GM19463 (cell line): ENCODE measurements at regions not wholly inside any gene's neighbourhood (a gene's known extent, or its start where the extent isn't known, plus 50 kb on each side); places are given as distances from the start of the nearest gene placed in this dataset.
"Not testable (repeated sequence)": the region's sequence is repeated elsewhere in the genome, so short reads cannot be mapped to it uniquely, and the experiment has no call there.

ENCODE experiments used
- ATAC-seq: cut with Tn5 transposase; IDR thresholded peaks from one replicate; pipeline ENCODE4 v1.9.1; 2021; ENCODE audit warnings: mild to moderate bottlenecking, moderate library complexity; ENCODE audit not compliant: unreplicated experiment

- no peak for ATAC-seq
These were observed 467.0 kb downstream of the PPARGC1A start for GRCh38 chr4:23422878-23423277.

GRCh38 chr4:23413631-23414030 lies 476.2 kb downstream of the PPARGC1A start:
- ATAC-seq: no peak

DNA sequence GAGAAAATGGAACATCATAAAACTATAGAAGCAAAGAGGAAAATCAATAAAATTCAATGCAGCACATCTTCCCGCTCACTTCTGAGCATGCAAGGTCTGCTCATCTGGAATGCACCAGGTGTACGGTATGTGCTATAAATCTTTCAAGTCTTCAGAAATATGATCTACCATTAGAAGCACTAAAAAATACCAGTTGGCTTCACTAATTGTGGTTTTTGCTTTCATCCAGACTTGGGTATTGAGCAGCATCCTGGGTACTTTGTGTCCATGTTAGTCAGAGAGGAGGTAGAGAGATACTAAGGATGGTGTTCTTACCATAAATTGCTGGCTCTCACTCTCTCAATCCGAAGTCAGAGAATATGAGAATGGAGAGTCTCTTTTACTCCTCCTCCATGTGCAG lies 477.1 kb downstream of the PPARGC1A start:
- ATAC-seq: no peak

GRCh38 chr4:23408913-23409312 lies 480.9 kb downstream of the PPARGC1A start:
- not testable (repeated sequence) for ATAC-seq

DNA sequence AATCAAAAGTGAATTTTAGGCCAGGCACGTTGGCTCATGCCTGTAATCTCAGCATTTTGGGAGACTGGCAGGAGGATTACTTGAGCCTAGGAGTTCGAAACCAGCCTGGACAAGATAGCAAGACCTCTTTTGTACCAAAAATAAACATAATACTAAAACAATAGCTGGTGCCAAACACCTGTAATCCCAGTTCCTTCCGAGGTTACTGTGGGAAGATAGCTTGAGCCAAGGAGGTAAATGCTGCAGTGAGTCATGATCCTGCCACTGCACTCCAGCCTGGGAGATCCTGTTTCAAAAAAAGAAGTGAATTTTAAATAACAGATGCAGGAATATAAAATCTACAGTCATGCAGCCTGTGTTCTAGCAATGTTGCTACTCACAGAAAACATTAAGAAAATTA lies 488.3 kb downstream of the PPARGC1A start:
- no peak for ATAC-seq

GRCh38 chr4:23392860-23393458 lies 496.9 kb downstream of the PPARGC1A start:
- ATAC-seq: no peak

- ATAC-seq: no peak
These were observed 499.6 kb downstream of the PPARGC1A start for GRCh38 chr4:23390246-23390645.

DNA sequence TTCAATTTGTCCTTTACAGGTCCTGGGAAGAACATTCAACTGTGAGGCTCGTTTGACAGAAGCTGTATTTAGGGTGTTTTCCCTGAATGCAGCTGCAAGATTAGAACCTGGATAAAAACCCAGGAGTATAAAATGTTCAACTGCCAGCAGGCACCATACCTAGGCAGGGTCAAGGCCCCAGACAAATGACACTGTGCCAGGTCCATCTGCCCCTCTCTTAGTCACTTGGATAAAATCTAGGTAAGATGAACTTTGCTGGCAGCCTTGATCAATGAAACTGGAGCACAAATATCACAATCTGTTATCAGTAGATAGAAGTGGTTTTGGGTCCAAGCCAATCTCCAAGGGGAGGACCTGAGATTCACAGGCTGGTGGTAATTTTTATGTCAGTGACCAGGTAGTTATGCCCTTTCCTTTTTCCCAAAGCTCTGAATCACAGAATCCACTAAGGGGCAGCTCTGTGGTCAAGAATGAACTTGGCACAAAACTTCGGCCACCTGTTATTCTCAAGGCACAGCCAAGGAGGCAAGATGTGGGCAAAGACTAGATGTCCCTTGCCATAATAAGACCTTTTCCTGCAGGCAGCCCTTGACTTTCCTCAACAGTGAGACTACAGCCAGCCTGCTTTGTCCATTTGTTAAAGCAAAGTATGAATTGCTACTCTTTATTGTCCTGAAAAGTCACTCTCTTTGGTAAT lies 501.0 kb downstream of the PPARGC1A start:
- ATAC-seq: no peak

- no peak for ATAC-seq
These were observed 501.6 kb downstream of the PPARGC1A start for GRCh38 chr4:23388255-23388654.

DNA sequence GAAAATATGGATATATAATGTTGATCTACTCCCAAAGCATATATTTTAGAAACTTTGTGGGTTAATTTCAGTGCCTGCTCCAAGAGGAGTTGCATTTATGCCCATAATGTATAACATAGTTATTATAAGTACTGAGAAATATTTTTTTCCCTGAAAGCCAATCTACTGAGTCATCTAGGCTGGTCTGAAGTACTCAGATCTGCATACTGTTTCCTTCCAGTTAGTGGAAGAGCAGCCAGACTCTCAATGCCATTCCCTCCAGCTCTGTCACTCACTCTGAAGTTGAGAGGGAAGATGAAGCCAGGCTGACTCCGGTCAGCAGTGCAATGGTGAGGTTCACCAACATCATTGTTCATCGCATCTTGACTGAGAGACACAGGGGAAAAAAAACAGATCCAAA lies 505.1 kb downstream of the PPARGC1A start:
- no peak for ATAC-seq

DNA sequence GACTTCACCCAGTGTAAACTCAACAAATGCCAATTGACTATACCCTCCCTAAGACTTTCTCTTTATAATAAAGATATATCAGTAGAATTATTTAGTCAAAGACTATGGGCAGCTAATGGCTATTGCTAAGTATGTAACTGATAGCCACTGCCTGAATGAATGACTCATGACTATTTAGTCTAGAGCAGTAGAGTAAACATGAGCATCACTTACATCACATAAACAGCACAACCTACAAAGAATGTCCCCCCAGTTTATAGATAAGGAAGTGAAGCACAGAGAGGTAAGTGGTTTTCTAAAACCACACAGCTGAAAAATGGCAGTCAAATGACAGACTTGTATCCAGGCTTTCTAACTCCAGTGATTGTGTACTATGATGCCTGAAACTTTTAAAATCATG lies 507.0 kb downstream of the PPARGC1A start:
- no peak for ATAC-seq

DNA sequence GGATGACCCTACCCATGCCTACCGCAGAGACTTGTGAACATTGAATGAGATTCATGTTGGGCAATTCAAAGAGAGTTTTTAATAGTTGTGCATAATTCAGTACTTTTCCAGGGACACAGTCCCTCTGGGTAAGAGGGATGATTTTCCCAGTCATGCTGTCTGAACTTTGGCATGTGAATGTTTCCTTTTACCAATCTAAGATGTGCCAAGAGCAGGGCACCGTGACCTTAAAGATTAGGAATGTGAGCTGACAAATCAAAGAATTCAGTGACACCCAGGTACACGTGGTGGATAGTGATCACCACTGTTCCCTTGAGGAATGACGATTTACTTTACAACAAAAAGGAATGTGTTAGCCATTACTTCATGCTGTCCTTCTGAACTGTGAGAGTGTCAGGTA lies 515.6 kb downstream of the PPARGC1A start:
- no peak for ATAC-seq

- no peak for ATAC-seq
These were observed 516.6 kb downstream of the PPARGC1A start for GRCh38 chr4:23373261-23373660.

DNA sequence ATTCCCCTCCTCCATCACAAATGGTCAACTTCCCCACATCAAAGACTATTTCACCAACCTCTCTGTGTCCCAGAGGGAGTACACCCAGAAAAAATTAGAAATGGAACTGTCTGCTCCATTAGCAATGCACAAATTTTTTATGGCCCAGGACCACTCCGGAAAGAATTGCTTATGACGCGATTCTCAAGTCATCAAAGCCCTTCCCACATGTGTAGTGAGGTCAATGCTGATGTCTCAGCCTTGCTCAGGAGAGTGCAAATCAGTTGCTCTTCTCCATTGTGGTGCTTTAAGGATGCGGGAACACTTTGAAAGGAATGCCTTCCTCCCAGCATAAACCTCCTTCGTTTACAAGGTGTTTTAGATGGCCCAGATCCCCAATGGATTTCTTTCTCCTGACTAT lies 518.3 kb downstream of the PPARGC1A start:
- no peak for ATAC-seq

GRCh38 chr4:23369331-23369730 lies 520.5 kb downstream of the PPARGC1A start:
- ATAC-seq: no peak

GRCh38 chr4:23368081-23368697 lies 521.7 kb downstream of the PPARGC1A start:
- ATAC-seq: no peak

DNA sequence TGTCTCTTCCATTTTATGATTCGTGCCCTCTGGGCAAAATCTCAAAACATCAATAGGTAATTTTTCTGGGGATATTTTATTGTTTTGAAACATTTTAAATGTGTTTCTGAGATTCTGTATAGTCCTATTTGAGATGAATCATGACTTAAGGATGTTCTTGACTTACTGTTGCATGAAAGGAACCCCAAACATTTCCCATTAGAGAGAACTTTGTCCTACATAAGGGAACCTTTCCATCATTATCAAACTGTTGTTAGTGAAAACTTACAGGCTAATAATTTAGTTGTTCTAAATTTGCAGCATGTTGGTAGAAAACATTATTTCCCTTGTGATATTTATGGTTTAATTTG lies 523.3 kb downstream of the PPARGC1A start:
- no peak for ATAC-seq

DNA sequence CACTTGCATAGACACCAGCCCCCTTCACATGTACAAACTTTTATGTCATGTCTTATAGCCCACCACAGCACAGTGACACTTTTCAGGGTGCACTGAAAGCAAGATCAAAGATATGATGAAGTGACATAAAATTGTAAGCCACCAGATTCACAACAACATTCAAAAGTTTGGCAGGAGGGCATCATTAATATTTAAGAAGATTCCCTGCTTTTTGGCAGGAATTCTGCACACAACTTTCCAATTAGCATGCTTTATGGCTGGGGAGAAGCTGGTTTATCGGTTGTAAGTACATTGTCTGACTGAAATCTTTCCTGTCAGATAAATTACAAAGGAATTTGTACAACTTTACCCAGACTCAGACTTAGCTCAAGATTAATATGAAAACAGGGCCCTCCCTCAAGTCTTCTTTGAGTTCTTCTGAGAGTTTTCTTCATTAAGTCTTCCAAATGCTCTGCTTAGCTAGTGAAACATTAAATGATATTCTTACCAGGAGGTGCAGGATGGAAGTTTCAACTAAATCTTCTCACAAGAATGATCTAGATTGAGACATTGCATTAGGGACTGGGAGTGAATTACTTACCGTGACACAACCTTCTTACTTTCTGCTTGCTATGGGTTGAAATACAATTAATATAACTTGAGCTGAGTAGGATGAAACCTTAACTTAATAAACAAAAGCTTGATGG lies 523.8 kb downstream of the PPARGC1A start:
- ATAC-seq: no peak

DNA sequence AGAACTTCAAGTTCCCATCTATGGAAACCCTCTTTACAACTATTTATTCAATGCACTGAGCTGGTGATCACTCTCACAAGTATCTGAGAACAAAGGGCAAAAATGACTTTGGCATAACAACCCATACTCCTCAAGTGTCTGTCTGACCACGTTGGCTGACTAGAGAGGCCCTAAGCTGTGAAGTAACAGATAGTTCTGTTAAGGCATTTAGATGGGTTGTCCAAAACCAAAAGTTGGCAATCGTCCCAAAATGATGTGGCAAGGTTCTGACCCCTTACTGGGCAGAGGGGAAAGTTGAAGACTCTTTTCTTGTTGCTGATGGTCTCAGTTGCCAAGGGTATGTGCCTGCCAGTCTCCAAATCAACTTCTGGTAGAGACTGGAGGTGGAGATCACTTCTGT lies 524.8 kb downstream of the PPARGC1A start:
- ATAC-seq: no peak

DNA sequence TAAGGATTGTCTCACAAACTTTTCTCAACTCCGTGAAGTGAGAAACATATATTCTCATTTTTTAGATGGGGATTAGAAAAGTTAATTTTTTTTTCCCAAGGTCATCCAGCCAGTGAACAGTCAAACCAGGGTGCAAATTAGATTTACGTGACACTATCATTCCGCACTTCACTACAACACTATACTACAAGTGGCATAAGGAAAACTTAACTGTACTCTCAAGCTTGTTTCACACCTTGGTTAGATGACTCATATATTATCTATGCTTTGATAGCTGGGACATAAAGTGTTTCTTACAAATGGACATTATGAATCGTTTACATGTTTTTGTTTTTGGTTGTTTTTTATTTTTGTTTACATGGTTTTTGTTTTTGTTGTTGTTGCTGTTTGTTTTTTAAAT lies 525.7 kb downstream of the PPARGC1A start:
- ATAC-seq: no peak

DNA sequence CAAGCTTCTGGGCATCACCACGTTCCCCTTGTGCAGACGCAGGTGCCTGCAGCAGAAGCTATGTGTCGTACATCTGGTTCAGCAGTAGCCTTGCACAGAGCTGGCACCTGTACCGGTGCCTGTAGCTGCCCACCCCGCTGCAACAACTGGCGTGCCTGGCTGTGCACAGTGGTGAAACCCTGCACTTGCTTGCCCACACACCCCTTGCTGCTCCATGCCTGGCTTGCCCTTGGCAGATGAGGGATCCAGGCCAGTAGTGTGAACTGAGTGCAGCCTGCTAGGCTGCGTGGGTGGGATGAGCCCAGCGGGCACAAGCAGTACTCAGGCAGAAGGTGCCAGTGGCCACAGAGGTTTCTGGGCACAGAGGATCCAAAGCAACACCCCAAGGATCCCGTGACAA lies 528.4 kb downstream of the PPARGC1A start:
- ATAC-seq: no peak

GRCh38 chr4:23360718-23361117 lies 529.1 kb downstream of the PPARGC1A start:
- ATAC-seq: no peak
